HG03378 (cell line): ENCODE measurements at regions not wholly inside any gene's neighbourhood (a gene's known extent, or its start where the extent isn't known, plus 50 kb on each side); places are given as distances from the start of the nearest gene placed in this dataset.

Experiments used
- ATAC-seq: cut with Tn5 transposase; IDR thresholded peaks from one replicate; pipeline ENCODE4 v1.9.1; 2021; ENCODE audit warnings: mild to moderate bottlenecking, moderate library complexity; ENCODE audit not compliant: unreplicated experiment

GRCh38 chr22:46077669-46078099 lies 72.6 kb upstream of the PPARA start:
- no peak for ATAC-seq

- ATAC-seq, result no peak
These were observed 71.9 kb upstream of the PPARA start for GRCh38 chr22:46078241-46079092.

GRCh38 chr22:46079093-46079860 lies 71.0 kb upstream of the PPARA start:
- no peak for ATAC-seq

- ATAC-seq, result no peak
These were observed 70.2 kb upstream of the PPARA start for GRCh38 chr22:46079861-46080821.

GRCh38 chr22:46081036-46081830 lies 69.1 kb upstream of the PPARA start:
- no peak for ATAC-seq

GRCh38 chr22:46081831-46082210 lies 68.5 kb upstream of the PPARA start:
- ATAC-seq, result no peak

GRCh38 chr22:46082633-46083032 lies 67.7 kb upstream of the PPARA start:
- ATAC-seq, result no peak

- no peak for ATAC-seq
These were observed 66.7 kb upstream of the PPARA start for GRCh38 chr22:46083383-46084350.

GRCh38 chr22:46084376-46084775 lies 66.0 kb upstream of the PPARA start:
- no peak for ATAC-seq

- no peak for ATAC-seq
These were observed 65.1 kb upstream of the PPARA start for GRCh38 chr22:46084943-46085827.

- ATAC-seq, result no peak
These were observed 64.3 kb upstream of the PPARA start for GRCh38 chr22:46085828-46086576.

- no peak for ATAC-seq
These were observed 63.6 kb upstream of the PPARA start for GRCh38 chr22:46086577-46087335.

- no peak for ATAC-seq
These were observed 63.0 kb upstream of the PPARA start for GRCh38 chr22:46087336-46087690.

- ATAC-seq, result no peak
These were observed 62.5 kb upstream of the PPARA start for GRCh38 chr22:46087816-46088277.

- ATAC-seq, result no peak
These were observed 61.6 kb upstream of the PPARA start for GRCh38 chr22:46088541-46089311.
